ENCODE measurements at regions not wholly inside any gene's neighbourhood (a gene's known extent, or its start where the extent isn't known, plus 50 kb on each side); places are given as distances from the start of the nearest gene placed in this dataset.
A peak's percentile ranks its signal among the peaks of the same experiment; 100 is the strongest.

DNA sequence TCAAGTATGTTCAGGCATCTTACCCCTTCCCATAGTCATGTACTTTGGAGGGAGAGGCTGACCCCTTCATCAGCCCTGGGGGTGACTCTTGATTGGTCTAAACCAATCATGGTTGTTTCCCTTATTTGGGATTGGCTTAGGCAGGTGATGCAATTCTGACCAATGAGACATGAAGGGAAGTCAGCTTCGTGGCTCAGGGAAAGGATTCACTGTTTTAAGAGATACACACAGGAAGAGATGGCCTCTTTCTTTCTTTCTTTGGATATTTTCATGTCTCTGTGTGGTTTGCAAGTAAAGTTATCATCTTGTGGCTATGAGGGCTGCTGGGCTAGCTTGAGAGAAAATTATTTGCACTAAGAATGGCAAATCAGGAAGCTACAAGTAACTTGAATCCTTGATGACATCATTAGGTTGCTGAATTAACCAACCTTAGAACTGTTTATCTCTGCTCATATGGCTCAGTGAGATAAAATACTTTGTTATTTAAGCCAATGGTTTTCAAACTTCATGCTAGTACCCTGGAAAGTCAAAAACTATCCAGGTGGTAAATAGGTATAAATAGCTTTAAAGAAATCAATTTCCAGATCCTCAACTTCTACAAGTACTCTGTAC, 144.2 kb upstream of the CENPW start:
- Mint-ChIP-seq H3K36me3 (peaks cover 0 to 49% (median 5%) of the 10 kb centered on the region in 3 donors), H3K27ac (no peak overlapping the region), H3K9me3 (peaks cover 0 to 2% (median 0%) of the 10 kb centered on the region in 5 donors), H3K4me1 (peaks cover 0 to 18% (median 12%) of the 10 kb centered on the region in 3 donors), H3K27me3 (peaks cover 0 to 1% of the 10 kb centered on the region in 2 donors), H3K4me3 (no peak overlapping the region)
- no peak for DNase-seq
- Histone ChIP-seq H3K36me3 (ENCODE audit: insufficient read depth, low read length) (no peaks in the 10 kb centered on the region), H3K4me3 (ENCODE audit: low read length) (no peak overlapping the region), H3K9me3 (ENCODE audit: low read length) (no peaks in the 10 kb centered on the region), H3K27ac (ENCODE audit: low read depth, low read length) (no peak overlapping the region), H3K27me3 (ENCODE audit: insufficient read depth, low read length, poor library complexity, severe bottlenecking) (no peaks in the 10 kb centered on the region), H3K4me1 (ENCODE audit: insufficient read depth, low read length) (no peaks in the 10 kb centered on the region)
- ChIA-PET CTCF (no interaction called here), POLR2A (no interaction called here)

DNA sequence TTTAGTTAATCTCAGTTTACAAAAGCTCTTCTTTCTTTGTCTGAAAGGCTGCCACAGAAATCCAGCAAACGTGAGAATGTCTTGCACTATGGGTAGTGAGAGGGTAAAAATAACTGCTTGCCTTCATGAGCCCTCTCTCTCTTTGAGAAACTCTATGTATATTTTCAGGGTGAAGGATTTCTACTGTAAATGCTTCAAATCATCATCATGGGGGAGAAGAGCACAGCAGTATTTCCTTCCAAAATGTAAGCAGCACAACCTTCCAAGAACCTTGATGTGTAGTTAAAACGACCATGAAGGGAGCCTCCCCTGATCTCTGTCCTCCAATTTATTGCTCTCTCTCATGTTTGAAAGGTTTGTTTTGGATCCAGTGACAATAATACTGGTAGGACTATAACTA, 141.3 kb upstream of the CENPW start:
- H3K9me3 ChIP-seq (ENCODE audit: low read length): no peaks in the 10 kb centered on the region
- H3K27me3 ChIP-seq (ENCODE audit: insufficient read depth, low read length, poor library complexity, severe bottlenecking): no peaks in the 10 kb centered on the region
- Mint-ChIP-seq H3K4me1 (peaks cover 0 to 18% (median 12%) of the 10 kb centered on the region in 3 donors), H3K9me3 (no peaks in the 10 kb centered on the region), H3K27me3 (no peaks in the 10 kb centered on the region), H3K36me3 (peaks cover 0 to 39% (median 7%) of the 10 kb centered on the region in 3 donors), H3K27ac (no peak overlapping the region), H3K4me3 (no peak overlapping the region)
- no peaks in the 10 kb centered on the region for H3K36me3 ChIP-seq (ENCODE audit: insufficient read depth, low read length)
- no peaks in the 10 kb centered on the region for H3K4me1 ChIP-seq (ENCODE audit: insufficient read depth, low read length)
- ChIA-PET POLR2A (no interaction called here), CTCF (no interaction called here)
- no peak overlapping the region for H3K27ac ChIP-seq (ENCODE audit: low read depth, low read length)
- no peak for DNase-seq
- H3K4me3 ChIP-seq (ENCODE audit: low read length): no peak overlapping the region

DNA sequence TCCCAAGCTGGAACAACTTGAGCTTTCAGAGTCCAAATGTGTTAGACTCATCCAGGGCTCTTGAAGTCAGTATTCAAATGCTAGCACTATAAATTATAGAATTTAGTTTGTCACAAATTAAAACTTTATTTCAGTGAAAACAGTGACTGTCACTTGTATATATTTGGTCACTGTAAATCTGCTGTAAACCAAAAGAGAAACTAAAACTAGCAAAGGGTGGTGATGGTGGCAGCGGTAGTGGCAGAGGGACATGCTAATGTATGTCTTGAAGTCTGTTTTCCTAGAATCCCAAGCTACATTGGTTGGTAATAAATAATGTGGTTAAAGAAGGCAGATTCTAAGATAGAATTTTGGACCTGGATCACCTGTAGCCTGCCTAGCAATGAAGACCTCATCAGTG, 140.4 kb upstream of the CENPW start:
- peak overlapping the region in 3 of 8 donors; percentile 13 to 58 (median 28) for H3K27ac Mint-ChIP-seq
- CTCF ChIA-PET: no interaction called here

DNA sequence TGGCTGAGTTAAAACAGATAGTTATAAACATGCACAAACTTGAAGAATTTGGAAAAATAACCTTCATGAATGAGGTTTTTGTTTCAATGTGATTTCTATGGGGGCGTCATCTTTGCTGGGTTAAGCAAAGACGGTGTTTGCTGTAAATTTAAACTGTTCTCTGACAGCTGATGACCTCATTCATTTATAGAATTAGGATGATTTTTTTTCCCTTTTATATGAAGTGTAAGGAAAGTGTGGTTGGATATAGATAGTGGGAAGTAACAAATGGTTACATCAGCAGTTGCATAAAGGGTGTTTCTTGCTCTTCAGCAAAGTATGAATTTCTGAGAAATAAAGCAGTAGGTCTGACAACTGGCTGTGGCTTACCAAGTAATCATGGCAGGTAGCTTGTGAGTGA, 137.2 kb upstream of the CENPW start:
- no peaks in the 10 kb centered on the region for H3K9me3 Mint-ChIP-seq
- Histone ChIP-seq H3K9me3 (ENCODE audit: low read length) (no peaks in the 10 kb centered on the region), H3K27me3 (ENCODE audit: insufficient read depth, low read length, poor library complexity, severe bottlenecking) (no peaks in the 10 kb centered on the region), H3K27ac (ENCODE audit: low read depth, low read length) (no peak overlapping the region), H3K4me1 (ENCODE audit: insufficient read depth, low read length) (no peaks in the 10 kb centered on the region), H3K4me3 (ENCODE audit: low read length) (no peak overlapping the region), H3K36me3 (ENCODE audit: insufficient read depth, low read length) (no peaks in the 10 kb centered on the region)
- POLR2A ChIA-PET: no interaction called here
- H3K4me1 Mint-ChIP-seq: peaks cover 0 to 18% (median 12%) of the 10 kb centered on the region in 3 donors
- CTCF ChIA-PET: no interaction called here
- DNase-seq: no peak
- no peaks in the 10 kb centered on the region for H3K27me3 Mint-ChIP-seq
- no peak overlapping the region for H3K4me3 Mint-ChIP-seq
- H3K36me3 Mint-ChIP-seq: peaks cover 0 to 18% (median 9%) of the 10 kb centered on the region in 3 donors
- peak overlapping the region in 1 of 8 donors; percentile 58 for H3K27ac Mint-ChIP-seq

More for the DNA sequence above, 140.4 kb upstream of the CENPW start:
- Histone ChIP-seq H3K27ac (ENCODE audit: low read depth, low read length) (no peak overlapping the region), H3K27me3 (ENCODE audit: insufficient read depth, low read length, poor library complexity, severe bottlenecking) (no peaks in the 10 kb centered on the region), H3K9me3 (ENCODE audit: low read length) (no peaks in the 10 kb centered on the region), H3K4me3 (ENCODE audit: low read length) (no peak overlapping the region), H3K4me1 (ENCODE audit: insufficient read depth, low read length) (no peaks in the 10 kb centered on the region), H3K36me3 (ENCODE audit: insufficient read depth, low read length) (no peaks in the 10 kb centered on the region)
- Mint-ChIP-seq H3K4me1 (peaks cover 0 to 18% (median 12%) of the 10 kb centered on the region in 3 donors), H3K36me3 (peaks cover 0 to 31% (median 9%) of the 10 kb centered on the region in 3 donors), H3K9me3 (no peaks in the 10 kb centered on the region), H3K27me3 (no peaks in the 10 kb centered on the region), H3K4me3 (peak overlapping the region; percentile 10 to 86 (median 69))
- no peak for DNase-seq
- POLR2A ChIA-PET: no interaction called here

DNA sequence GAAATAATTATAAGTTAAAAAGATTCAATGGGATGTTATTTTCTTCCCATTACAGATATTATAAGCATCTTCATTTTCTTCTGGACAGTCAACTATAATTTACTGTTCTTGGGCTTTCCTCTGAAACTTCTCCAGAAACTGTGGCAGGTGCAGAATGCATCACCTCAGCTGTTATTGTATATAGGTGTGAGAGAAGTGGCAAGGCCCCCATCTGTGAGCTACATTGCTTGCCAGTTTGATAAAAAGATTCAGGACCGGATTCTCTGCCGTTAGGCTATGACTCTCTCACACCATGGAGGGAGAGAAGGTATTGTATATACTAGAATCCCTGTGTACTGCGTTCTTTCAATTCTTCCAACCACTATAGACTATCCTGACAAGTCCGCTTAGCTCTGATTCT, 135.8 kb upstream of the CENPW start:
- H3K4me3 Mint-ChIP-seq: no peak overlapping the region
- no peaks in the 10 kb centered on the region for H3K27me3 Mint-ChIP-seq
- ChIA-PET POLR2A (no interaction called here), CTCF (no interaction called here)
- peaks cover 0 to 7% (median 6%) of the 10 kb centered on the region in 3 donors for H3K36me3 Mint-ChIP-seq
- H3K4me3 ChIP-seq (ENCODE audit: low read length): no peak overlapping the region
- H3K27me3 ChIP-seq (ENCODE audit: insufficient read depth, low read length, poor library complexity, severe bottlenecking): no peaks in the 10 kb centered on the region
- H3K9me3 ChIP-seq (ENCODE audit: low read length): no peaks in the 10 kb centered on the region
- H3K4me1 ChIP-seq (ENCODE audit: insufficient read depth, low read length): no peaks in the 10 kb centered on the region
- H3K36me3 ChIP-seq (ENCODE audit: insufficient read depth, low read length): no peaks in the 10 kb centered on the region
- peaks cover 0 to 10% (median 8%) of the 10 kb centered on the region in 3 donors for H3K4me1 Mint-ChIP-seq
- H3K27ac Mint-ChIP-seq: no peak overlapping the region
- H3K27ac ChIP-seq (ENCODE audit: low read depth, low read length): no peak overlapping the region
- no peaks in the 10 kb centered on the region for H3K9me3 Mint-ChIP-seq
- DNase-seq: no peak

DNA sequence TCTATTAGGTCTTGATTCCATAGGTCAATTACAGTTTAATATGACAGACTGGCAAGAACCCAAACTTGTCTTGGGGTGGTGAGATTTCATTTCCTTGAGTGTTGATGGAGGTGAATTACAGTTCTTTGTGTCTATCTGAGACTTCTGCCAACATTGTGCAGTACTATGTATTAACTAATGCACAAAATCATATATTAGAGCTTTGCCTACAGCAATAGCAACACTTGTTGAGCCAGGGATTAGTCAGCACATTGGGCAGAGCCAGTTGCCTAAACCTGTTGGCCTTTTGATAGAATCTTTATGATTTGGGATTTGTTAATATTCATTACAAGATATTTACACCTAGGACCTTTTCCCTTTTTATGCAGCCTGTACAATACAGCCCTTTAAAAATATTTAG, 135.3 kb upstream of the CENPW start:
- CTCF ChIA-PET: no interaction called here
- no peak overlapping the region for H3K27ac Mint-ChIP-seq
- H3K9me3 ChIP-seq (ENCODE audit: low read length): no peaks in the 10 kb centered on the region
- peaks cover 0 to 5% (median 4%) of the 10 kb centered on the region in 3 donors for H3K4me1 Mint-ChIP-seq
- no peaks in the 10 kb centered on the region for H3K27me3 ChIP-seq (ENCODE audit: insufficient read depth, low read length, poor library complexity, severe bottlenecking)
- no peaks in the 10 kb centered on the region for H3K36me3 ChIP-seq (ENCODE audit: insufficient read depth, low read length)
- no peak for DNase-seq
- H3K9me3 Mint-ChIP-seq: no peaks in the 10 kb centered on the region
- no peak overlapping the region for H3K27ac ChIP-seq (ENCODE audit: low read depth, low read length)
- H3K4me3 ChIP-seq (ENCODE audit: low read length): no peak overlapping the region
- H3K36me3 Mint-ChIP-seq: peaks cover 0 to 7% (median 6%) of the 10 kb centered on the region in 3 donors
- H3K4me1 ChIP-seq (ENCODE audit: insufficient read depth, low read length): no peaks in the 10 kb centered on the region
- H3K4me3 Mint-ChIP-seq: no peak overlapping the region
- H3K27me3 Mint-ChIP-seq: no peaks in the 10 kb centered on the region
- POLR2A ChIA-PET: no interaction called here

DNA sequence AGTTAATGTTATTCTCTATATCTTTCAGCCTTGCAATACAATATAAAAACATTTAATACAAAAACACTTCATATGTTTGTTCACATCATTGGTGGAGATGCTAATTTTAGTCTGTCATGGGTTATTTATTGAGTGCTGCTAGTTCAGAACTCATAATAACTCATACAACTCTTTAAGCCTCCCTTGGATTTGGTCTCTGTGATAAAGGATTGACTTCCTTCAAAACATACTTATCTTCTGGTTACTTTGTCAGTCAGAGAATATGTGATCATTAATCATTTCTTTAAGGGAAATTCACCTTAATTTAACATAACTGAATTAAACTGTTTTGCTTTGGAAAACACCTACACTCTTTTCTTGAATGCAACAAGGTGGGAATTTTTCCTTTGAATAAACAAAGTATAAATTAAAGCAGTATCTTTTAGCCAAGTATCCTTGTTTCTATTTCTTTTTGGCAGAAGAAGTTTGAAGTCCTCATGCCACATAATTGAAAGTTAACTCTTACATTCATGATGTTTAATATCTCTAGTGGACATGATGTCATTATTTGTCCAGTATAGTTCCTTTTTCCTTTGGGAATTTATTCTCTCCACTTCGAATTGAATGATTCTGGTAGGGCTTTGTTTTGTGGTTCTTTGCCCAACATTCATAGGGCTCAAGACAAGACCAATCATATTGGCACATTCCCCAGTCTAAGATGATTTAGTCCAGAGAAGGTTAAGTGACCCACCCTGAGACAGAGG, 133.2 kb upstream of the CENPW start:
- Histone ChIP-seq H3K4me3 (ENCODE audit: low read length) (no peak overlapping the region), H3K27ac (ENCODE audit: low read depth, low read length) (no peak overlapping the region), H3K36me3 (ENCODE audit: insufficient read depth, low read length) (no peaks in the 10 kb centered on the region), H3K4me1 (ENCODE audit: insufficient read depth, low read length) (no peaks in the 10 kb centered on the region), H3K27me3 (ENCODE audit: insufficient read depth, low read length, poor library complexity, severe bottlenecking) (no peaks in the 10 kb centered on the region), H3K9me3 (ENCODE audit: low read length) (no peaks in the 10 kb centered on the region)
- no peaks in the 10 kb centered on the region for H3K4me1 Mint-ChIP-seq
- ChIA-PET POLR2A (no interaction called here), CTCF (no interaction called here)
- H3K27me3 Mint-ChIP-seq: no peaks in the 10 kb centered on the region
- no peak overlapping the region for H3K27ac Mint-ChIP-seq
- peaks cover 0 to 2% (median 2%) of the 10 kb centered on the region in 3 donors for H3K36me3 Mint-ChIP-seq
- no peak overlapping the region for H3K4me3 Mint-ChIP-seq
- no peak for DNase-seq
- H3K9me3 Mint-ChIP-seq: no peaks in the 10 kb centered on the region

DNA sequence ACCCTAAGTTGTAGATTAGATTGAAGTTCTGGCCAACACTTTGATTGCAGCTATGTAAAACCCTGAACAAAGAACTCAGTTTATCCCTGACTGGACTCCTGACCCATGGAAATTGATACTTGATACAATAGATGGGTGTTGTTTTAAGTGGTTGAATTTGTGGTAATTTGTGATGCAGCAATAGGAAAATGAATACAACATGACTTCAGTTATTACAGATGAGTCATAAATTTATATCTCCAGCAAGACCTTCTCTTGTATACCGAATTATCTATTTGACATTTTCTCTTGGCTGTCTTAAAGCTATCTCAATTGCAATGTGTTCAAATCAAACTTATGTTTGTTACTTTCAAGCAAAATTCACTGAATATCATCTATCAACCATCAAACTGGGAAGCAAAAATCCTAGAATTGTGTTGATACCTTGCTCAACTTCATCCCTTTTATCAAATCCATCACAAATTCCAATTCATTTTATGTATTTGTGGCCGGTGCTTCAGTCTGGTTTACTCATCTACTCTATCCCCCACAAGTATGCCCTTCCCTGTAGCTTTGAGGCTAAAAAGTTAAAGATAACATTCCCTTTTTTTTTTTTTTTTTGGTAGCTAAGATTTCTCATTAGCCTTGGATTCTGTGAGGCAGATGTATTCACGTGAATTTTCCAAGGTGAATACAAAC, 129.4 kb upstream of the CENPW start:
- Mint-ChIP-seq H3K36me3 (no peaks in the 10 kb centered on the region), H3K27me3 (no peaks in the 10 kb centered on the region), H3K4me3 (no peak overlapping the region), H3K9me3 (no peaks in the 10 kb centered on the region), H3K4me1 (no peaks in the 10 kb centered on the region), H3K27ac (no peak overlapping the region)
- CTCF ChIA-PET: no interaction called here
- POLR2A ChIA-PET: no interaction called here
- Histone ChIP-seq H3K36me3 (ENCODE audit: insufficient read depth, low read length) (no peaks in the 10 kb centered on the region), H3K4me1 (ENCODE audit: insufficient read depth, low read length) (no peaks in the 10 kb centered on the region), H3K27me3 (ENCODE audit: insufficient read depth, low read length, poor library complexity, severe bottlenecking) (no peaks in the 10 kb centered on the region), H3K4me3 (ENCODE audit: low read length) (no peak overlapping the region), H3K9me3 (ENCODE audit: low read length) (no peaks in the 10 kb centered on the region), H3K27ac (ENCODE audit: low read depth, low read length) (no peak overlapping the region)
- DNase-seq: no peak

Data from CD8-positive, alpha-beta memory T cell (primary cell).